Inferior parietal cortex (tissue), 1 donor: ENCODE measurements at regions not wholly inside any gene's neighbourhood (a gene's known extent, or its start where the extent isn't known, plus 50 kb on each side); places are given as distances from the start of the nearest gene placed in this dataset.

ENCODE experiments used
- DNase-seq: peaks from one replicate; pipeline ENCODE4 v3.0.0-alpha.2; 2016; ENCODE audit errors: extremely low spot score

GRCh38 chr13:67713571-67713970 lies 483.4 kb upstream of the PCDH9 start:
- no peak for DNase-seq

GRCh38 chr13:67696775-67697174 lies 466.6 kb upstream of the PCDH9 start:
- no peak for DNase-seq

GRCh38 chr13:67664502-67664901 lies 434.4 kb upstream of the PCDH9 start:
- no peak for DNase-seq

GRCh38 chr13:67662997-67663396 lies 432.9 kb upstream of the PCDH9 start:
- no peak for DNase-seq

GRCh38 chr13:67652887-67653286 lies 422.8 kb upstream of the PCDH9 start:
- DNase-seq = no peak

- DNase-seq = no peak
These were observed 421.9 kb upstream of the PCDH9 start for GRCh38 chr13:67651908-67652465.

- no peak for DNase-seq
These were observed 420.3 kb upstream of the PCDH9 start for GRCh38 chr13:67650471-67650870.

GRCh38 chr13:67645874-67646467 lies 415.8 kb upstream of the PCDH9 start:
- DNase-seq = no peak

- DNase-seq = no peak
These were observed 413.4 kb upstream of the PCDH9 start for GRCh38 chr13:67643516-67644055.

- DNase-seq = peak; percentile 44
These were observed 412.5 kb upstream of the PCDH9 start for GRCh38 chr13:67642657-67643056.

GRCh38 chr13:67635754-67636153 lies 405.6 kb upstream of the PCDH9 start:
- DNase-seq = no peak

GRCh38 chr13:67632590-67632989 lies 402.5 kb upstream of the PCDH9 start:
- no peak for DNase-seq

- DNase-seq = no peak
These were observed 400.5 kb upstream of the PCDH9 start for GRCh38 chr13:67630640-67631039.

GRCh38 chr13:67623630-67624029 lies 393.5 kb upstream of the PCDH9 start:
- DNase-seq = no peak

GRCh38 chr13:67620665-67621064 lies 390.5 kb upstream of the PCDH9 start:
- no peak for DNase-seq

- DNase-seq = no peak
These were observed 389.9 kb upstream of the PCDH9 start for GRCh38 chr13:67619995-67620380.

GRCh38 chr13:67619351-67619994 lies 389.3 kb upstream of the PCDH9 start:
- DNase-seq = no peak

GRCh38 chr13:67614579-67614978 lies 384.4 kb upstream of the PCDH9 start:
- DNase-seq = no peak

- no peak for DNase-seq
These were observed 383.9 kb upstream of the PCDH9 start for GRCh38 chr13:67614013-67614412.

GRCh38 chr13:67588607-67589006 lies 358.5 kb upstream of the PCDH9 start:
- DNase-seq = no peak

GRCh38 chr13:67577361-67577760 lies 347.2 kb upstream of the PCDH9 start:
- no peak for DNase-seq

GRCh38 chr13:67574320-67575233 lies 344.4 kb upstream of the PCDH9 start:
- DNase-seq = no peak
